ENCODE measurements at regions not wholly inside any gene's neighbourhood (a gene's known extent, or its start where the extent isn't known, plus 50 kb on each side); places are given as distances from the start of the nearest gene placed in this dataset.

GRCh38 chr22:42330170-42330569 is 59.7 kb upstream of the TCF20 start:
- no peak for DNase-seq

GRCh38 chr22:42329504-42329903 is 59.1 kb upstream of the TCF20 start:
- no peak for DNase-seq

DNA sequence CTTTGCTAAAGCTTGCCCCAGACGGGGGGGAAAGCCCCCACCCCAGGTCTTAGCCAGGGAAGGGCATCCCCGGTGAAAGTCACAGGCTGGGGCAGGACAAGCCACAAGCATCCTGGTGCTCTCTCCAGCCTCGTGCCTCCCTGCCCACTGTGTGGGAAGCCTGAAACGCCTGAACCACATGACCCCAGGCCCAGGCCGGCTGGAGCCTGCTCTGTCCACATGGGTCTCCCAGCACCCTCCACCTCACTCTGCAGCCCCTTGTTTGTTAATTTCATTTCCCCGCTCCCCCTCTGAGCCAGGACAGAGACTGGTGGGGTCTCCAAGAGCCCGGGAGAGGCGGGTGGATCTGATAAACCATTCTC is 58.3 kb upstream of the TCF20 start:
- no peak for DNase-seq

- DNase-seq: no peak
These were observed 57.8 kb upstream of the TCF20 start for GRCh38 chr22:42328130-42328783.

DNA sequence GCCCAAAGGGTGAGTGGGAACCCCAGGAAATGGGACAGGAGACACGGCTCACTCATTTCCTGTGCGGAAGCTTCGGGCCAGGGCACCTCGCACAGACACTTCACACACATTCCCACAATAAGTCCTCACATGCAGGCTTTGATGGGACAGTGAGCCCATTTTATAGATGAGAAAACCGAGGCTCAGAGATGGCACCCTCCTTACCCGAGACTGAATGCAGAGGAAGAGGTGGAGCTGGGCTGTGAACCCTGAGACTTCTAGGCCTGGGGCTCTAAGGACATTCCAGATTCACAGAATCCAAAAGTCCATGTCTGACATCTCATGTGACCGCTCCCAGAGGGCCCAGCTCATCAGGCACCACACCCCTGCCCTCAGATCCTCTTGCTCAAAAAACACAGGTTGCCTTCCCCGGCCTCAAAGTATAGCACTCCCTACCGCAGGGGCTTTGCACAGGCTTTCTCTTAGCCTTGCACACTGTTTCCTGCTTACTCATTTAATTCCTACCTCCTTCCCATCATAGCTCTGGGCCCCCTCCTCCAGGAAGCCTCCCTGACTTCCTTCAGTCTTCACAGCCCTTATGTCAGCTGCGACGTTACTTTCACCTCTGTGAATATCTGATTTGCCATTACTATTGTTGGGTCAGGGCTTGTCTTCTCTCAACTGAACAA is 57.1 kb upstream of the TCF20 start:
- DNase-seq: no peak

- DNase-seq: no peak
These were observed 56.3 kb upstream of the TCF20 start for GRCh38 chr22:42326801-42327200.

GRCh38 chr22:42326301-42326700 is 55.8 kb upstream of the TCF20 start:
- no peak for DNase-seq

DNA sequence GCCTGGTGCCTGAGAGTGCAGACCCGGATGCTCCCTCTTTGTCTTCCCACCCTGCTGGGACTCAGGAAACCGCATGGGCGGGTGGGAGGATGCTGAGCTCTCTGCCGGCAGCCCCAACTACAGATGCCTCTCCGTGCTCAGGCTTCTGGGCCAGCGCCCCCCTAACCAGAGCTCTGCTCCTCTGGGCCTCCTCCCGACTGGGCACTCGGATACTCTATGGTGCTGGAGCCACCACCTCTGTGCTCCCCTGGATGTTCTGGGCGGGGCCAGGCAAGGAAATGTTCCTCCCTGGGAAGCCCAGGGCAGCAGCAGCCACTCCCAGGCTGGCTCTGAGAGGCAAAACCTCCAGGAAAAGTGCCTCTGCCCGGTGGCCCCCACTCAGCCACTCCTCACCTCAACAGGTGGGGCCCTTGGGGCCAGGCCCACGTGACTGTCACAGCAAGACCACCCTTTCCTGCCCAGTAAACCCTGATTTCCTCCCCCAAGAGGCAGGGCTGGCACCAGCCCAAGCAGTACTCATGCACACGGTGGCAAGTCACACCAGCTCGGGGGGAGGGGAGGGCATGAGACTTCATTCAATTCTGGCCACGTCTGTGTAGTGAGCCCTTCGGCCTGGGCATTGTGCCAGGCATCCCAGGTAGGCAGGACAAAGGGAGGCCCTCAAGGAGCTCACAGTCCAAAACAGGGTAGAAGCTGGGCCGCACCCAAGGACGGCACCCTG is 54.7 kb upstream of the TCF20 start:
- DNase-seq: peak; percentile 80

DNA sequence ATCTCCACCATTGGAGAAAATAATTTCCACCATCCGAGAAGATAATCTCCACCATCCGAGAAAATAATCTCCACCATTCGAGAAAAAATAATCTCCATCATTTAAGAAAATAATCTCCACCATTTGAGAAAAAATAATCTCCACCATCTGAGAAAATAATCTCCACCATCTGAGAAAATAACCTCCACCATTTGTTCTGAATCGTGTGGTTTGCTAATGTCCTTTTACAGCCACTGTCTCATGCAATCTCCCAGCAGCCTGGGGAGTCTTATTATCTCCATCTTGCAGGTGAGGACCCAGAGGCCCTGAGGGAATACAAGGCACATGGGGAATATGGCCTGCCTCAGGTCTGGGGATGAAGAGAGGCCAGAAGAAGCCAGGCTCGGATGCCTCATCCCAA is 54.1 kb upstream of the TCF20 start:
- DNase-seq: no peak

DNA sequence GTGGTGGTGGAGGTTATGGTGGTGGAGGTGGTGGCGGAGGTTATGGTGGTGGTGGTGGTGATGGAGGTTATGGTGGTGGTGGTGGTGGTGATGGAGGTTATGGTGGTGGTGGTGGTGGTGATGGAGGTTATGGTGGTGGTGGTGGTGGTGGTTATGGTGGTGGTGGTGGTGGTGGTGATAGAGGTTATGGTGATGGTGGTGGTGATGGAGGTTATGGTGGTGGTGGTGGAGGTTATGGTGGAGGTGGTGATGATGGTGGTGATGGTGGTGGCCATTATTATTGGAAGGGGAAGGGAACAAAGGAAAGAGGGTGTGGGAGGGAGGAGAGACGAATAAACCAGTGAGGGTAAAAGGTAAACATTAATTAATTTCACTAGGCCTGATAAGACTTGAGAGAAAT is 53.5 kb upstream of the TCF20 start:
- DNase-seq: no peak

DNA sequence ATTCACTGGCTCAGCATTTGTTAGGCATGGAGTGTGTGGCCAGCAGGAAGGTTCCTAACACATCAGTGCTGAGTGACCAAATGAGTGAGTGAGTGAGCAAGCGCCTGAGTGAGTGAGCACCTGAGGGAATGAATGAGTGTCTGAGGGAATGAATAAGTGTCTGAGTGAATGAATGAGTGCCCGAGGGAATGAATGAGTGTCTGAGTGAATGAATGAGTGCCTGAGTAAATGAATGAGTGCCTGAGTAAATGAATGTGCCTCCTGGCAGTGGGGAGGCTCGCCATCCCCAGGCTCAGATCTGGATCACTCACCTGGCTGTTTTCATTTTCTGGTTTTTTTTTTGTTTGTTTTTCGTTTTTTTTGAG is 52.1 kb upstream of the TCF20 start:
- DNase-seq: no peak

DNA sequence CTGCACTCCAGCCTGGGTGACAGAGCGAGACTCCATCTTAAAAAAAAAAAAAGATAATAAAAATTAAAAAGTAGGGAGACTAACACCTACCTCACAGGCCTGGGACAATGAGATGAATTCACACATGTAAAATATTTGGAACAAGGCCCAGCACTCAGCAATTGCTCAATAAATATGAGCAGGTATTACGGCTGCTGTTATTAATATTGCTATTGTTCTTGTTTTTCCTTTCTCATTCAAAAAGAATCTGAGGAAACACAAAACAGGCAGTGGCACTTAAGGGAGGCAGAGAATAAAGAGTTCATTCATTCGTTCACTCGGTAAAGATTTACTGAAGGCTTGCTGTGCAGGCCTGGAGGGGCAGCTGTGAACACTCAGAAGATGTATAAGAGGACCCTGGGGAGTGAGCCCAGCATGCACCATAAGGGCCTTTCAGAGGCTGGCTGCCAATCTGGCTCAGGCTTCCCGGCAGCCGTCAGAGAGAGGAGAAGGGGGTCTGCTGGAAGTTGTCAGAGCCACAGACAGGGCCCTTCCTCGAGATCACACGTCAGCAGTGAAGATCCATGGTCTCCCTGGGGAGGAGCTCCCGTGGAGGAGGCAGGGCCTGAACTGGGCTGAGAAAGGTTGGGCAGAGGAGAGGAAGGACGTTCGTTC is 51.6 kb upstream of the TCF20 start:
- DNase-seq: peak; percentile 36

GRCh38 chr22:42320443-42321416 is 50.3 kb upstream of the TCF20 start:
- peak; percentile 84 for DNase-seq
